ENCODE measurements at regions not wholly inside any gene's neighbourhood (a gene's known extent, or its start where the extent isn't known, plus 50 kb on each side); places are given as distances from the start of the nearest gene placed in this dataset.

DNA sequence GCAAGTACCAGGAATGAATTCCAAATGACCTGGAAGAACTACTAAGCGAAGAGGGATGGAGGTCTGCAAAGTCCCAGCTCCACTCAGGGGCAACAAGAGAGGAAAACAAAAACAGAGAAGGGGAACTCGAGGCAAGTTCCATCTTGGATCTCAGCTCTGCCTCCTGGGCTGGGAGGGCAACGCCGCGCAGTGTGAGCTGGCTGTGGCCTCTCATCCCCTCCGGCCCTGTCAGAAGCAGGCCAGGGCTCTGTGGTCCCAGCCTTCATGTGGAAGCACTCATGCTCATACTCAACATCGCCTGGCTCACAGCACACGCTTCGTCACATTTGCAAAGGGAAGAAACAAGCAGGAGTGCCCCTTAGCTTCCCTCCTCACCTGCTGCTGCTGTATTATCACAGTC, 627.9 kb upstream of the MGMT start:
- DNase-seq = no peak

- no peak for DNase-seq
Observed at GRCh38 chr10:128839701-128840100, 627.3 kb upstream of the MGMT start.

DNA sequence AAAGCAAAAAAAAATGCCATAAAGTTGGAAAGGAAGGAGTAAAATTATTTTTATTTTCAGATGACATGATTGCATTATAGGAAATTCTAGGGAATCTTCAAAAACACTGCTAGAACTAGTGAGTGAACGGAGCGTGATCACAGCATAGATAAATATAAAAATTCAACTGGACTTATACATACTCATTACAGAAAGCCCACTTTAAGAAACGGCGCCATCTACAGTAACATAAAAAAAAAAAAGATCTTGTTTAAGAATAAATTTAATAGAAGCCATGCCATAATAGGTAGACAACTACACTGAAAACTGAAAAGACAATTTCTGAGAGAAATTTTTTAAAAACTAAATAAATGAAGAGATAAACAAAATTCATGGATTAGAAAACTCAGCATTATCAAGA, 623.1 kb upstream of the MGMT start:
- DNase-seq = no peak

DNA sequence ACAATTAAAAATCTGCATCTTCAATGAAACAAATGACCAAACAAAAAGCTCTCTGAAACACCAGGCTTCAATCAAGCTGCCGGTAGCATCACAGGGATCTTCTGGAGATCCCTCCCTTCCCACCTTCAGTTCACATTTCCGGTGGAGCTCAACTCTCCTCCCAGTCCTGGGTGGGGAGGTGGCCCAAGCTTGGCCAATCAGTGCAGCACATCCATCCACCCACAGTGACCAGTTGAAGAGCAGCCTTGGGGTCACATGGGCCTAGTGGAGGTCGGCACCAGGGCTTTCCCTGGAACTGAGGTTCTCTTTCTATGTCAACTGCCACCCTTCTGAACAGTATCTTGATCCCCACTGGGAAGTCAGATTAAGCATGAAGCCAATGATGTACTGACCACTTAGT, 620.1 kb upstream of the MGMT start:
- DNase-seq = no peak

GRCh38 chr10:128848810-128849209, 618.2 kb upstream of the MGMT start:
- no peak for DNase-seq

DNA sequence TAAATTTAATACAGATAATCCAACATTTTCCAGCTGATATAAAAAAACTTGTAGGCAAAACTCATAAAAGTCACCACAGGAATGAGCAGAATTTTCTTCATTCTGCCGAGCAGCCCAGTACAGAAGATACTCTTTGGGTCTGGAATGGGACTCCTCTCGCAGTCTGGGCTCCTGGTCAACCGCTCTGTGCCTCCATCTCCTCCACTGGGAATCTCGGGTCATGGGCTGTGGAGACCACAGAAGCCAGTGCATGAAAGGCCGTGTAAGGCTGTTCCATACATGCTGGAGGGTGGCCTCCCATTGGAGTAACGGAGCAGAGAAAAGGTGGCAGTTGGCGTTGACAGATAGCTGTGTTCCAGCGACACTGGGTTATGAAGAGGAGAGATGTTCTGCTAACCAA, 616.4 kb upstream of the MGMT start:
- no peak for DNase-seq

GRCh38 chr10:128851281-128851680, 615.8 kb upstream of the MGMT start:
- no peak for DNase-seq

- no peak for DNase-seq
Observed at GRCh38 chr10:128851726-128852125, 615.3 kb upstream of the MGMT start.

DNA sequence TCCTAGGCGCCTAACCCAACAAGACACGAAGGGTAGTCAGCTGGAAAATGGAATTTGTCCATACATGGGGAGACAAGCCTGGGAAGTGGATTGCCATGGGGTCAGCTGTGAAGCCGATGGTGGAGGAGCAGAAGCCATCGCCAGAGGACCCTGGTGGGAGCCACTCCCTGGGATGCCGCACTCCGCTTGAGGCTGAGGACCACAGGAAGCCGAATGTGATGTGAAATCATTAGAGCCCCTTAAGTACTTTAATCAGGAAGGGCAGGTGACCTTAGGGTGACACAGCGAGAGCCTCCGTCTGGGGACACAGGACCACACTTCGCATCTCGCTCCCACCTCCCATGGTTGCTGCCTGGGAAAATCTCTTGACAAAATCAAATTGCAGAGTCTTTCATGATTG, 614.6 kb upstream of the MGMT start:
- DNase-seq = no peak

- no peak for DNase-seq
Observed at GRCh38 chr10:128852902-128853301, 614.1 kb upstream of the MGMT start.

DNA sequence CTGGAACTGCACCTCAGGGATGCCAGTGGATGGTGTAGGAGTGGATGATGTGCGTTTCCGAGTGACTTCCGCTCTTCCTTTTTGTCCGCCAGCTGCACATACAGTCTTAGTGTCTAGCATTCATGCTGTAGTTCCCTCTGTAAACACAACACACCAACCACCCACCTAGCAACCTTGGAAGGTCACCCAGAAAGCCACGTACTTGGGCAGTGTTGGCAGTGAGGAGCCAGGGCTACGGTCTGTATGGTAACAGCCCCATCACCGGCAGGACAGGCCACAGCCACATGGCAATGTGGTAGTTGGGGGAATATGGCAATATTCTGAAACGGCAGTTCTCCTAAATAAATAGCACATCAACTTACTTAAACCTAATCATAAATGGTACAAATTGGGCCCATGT, 613.5 kb upstream of the MGMT start:
- DNase-seq = no peak

- DNase-seq = no peak
Observed at GRCh38 chr10:128854204-128854603, 612.8 kb upstream of the MGMT start.

DNA sequence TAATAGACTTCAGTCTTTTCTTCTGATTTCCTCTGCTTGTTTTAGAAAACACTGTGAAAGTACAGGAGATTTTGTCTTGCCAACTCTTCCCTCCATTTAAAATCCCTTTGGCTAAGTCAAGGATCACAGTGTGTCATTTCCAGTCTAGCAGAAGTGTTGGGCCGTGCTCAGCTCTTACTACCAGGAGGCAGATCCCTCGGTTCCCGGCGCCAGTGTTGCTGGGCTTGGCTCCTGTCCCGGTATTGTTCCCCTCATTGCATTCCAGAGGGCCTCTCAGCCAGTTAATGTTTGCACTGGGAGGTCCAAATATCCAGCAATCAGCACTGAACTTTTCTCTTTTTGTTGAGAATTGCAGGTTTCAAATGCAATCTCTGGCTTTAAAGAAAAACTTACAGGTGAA, 612.1 kb upstream of the MGMT start:
- no peak for DNase-seq

DNA sequence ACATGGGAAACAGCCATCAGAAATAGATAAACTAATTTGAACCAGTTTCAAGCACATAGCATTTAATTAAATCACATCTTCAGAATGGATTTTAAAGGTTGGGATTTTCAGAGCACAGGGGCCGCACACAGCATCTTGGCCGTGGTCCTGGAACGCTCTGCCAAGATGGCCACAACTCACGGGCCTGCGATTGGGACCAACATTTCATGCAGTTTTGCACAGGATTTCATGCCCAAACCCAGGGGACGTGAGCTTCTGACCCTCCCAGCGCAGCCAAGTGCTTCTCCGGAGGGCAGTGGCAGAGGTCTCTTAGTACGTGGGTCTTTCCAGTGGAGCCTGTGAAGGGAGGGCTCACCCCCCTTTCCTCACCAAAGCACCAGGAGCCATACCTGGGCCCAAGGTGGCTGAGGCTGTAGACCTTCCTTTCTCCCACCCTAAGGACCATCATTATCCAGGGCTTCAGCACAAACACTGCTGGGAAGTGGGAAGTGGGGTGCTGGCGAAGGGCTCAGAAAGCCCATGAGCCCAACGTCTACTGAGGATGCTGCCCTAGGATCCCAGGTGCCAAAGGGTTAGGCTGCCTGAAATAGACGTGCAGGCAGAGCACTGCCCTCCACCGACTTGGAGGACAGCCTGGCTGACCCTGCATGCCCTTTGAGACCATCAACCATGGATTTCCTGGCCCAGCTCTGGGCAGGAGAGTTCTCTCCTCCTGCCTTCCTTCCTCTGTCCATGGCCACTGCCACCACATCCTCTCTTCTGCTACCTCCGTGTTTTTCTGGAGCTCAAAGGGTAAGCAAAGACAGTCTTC, 611.2 kb upstream of the MGMT start:
- no peak for DNase-seq

GRCh38 chr10:128859738-128860386, 607.2 kb upstream of the MGMT start:
- no peak for DNase-seq

GRCh38 chr10:128860574-128860973, 606.5 kb upstream of the MGMT start:
- DNase-seq = no peak

DNA sequence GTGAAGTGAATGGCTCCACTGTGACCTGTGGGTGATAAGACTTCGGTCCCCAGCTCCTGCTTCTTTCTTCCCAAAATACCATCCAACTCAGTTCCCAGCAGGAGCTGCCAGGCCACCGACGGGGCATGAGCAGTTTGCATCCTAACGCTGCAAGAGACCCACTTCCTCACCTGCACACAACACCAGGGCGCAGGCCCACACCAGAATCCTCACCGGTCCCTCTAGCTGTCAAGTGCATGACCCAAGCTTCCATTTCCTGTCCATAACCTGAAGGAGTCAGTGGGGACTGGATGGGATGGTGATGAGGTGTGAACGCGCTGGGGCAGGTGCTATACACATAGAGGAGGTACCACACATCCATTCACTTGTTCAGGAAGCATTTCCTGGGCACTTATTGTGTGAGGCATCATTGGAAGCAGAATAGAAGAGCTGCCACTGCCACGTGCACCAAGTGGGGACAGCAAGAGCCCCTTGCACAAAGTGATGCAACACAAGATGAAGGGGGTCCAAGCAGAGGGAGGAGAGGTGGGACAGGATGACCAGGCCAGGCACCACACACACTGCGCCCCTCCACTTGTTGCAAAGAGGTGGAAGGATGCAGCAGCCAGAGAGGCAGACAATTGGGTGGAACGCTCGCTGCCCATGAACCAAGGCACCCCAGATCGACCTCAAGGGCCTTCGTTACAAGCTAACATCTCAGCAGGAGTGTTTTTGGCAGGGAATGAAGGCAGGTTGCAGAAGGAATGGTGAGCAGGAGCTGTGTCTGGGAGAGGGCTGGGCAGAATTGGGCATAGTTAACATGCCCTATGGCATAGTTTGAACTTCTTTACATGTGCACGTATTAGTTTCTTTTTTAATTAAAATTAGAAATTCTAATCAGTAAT, 605.8 kb upstream of the MGMT start:
- DNase-seq = no peak

DNA sequence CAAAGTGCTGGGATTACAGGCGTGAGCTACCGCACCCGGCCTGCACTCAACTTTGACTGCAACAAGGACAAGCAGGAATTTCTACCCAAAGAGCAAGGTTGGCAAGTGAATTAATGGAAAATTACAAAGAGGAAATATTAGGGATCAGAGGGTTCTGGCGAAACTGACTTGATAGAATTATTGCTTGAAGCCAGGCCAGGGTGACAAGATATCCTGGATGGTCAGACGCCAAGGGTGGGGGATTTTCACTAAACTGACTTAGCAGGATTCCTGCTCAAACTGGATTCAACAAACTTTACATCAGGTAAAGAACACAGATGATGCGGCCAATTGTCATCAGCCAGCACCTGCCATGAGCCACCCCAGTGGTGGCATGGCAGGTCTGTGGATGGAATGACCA, 603.6 kb upstream of the MGMT start:
- no peak for DNase-seq

GRCh38 chr10:128863823-128864405, 603.1 kb upstream of the MGMT start:
- DNase-seq = no peak

DNA sequence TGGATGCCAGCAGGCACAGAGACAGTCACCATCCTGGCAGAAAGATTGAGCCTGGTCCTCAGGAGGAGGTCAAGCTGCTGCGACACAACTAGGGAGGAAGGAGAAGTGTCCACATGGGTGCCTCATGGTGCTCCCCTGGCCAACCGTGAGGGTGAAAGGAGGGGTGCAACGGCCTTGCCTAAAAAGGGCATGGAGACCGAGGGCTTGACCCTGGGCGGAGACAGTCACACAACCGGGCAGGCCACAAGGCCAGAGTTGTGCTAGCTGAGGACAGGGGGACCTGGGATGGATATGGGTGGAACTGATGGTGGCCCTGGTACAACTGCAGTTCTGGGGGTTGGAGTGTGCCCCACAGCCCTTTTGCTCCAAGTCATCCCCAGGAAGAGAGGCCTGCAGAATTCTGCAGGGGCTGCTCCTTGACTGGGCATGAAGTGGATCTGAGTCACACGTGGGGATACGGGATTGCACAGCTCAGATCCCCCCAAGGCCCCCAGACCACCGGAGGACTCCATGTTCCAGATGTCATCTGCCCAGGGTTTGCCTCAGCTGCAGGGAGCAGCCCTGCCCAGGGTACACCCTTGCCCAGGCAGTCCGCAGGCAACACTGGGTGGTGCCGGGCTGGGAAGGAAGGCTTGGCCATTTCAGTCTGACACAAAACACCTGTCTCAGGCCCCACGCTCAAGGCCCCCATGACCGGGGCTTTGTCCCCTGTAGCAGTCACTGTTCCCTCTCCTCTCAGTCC, 602.3 kb upstream of the MGMT start:
- no peak for DNase-seq

DNA sequence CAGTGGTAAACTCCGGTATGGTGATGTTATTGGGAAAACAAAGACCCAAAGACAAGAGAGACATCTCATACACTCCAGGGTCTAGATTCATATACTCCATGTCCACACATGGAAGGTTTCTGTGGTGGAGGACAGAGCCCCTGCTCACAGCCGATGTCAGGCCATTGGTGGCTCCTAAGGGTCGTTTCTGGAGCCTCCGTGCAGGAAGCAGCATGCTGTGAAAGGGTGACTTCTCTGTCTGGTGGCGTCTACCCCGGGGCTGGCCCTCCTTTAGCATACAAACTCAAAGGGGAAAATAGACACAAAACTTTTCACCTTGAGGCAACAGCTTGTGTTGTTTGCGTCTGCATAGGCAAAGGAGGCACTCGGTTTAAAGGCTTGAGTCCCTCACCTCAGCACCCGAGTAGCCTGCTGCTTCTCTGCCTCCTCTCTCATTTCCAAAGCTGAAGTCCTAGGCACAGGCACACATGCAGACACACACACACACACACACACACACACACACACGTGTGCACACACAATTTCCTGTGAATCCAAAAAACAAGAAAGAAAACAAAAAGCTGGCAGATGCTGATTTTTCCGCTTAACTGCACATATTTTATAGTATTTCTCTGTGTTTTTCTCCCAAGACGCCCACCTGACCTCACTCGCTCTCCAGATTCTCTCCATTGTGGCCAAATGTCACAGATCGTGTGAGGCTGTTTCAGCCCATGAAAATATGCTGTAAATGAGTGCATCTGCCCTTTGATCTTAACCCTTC, 601.4 kb upstream of the MGMT start:
- DNase-seq = no peak

DNA sequence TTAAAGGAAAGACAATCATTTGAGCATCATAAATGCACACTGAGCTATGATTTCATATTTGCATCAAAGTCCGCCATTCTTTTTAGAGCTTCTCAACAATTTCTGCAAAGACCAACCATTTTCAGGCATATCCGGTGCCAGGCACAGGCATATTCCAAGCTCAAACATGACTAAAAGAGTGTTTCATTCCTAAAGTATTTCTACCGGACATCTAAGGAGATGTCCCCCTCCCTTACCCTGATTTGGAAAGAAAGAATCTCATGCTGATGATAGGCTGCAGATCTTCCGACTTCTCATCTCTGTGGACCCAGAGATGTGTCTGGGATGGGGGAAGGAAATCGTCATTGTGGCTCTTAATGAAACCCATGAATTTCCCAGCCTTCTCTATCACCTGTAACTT, 600.5 kb upstream of the MGMT start:
- no peak for DNase-seq

All from activated naive CD4-positive, alpha-beta T cell (primary cell).